ENCODE measurements at regions not wholly inside any gene's neighbourhood (a gene's known extent, or its start where the extent isn't known, plus 50 kb on each side); places are given as distances from the start of the nearest gene placed in this dataset.

- TF ChIP-seq CTCF (IDR thresholded peaks at IDR 0.05) (no peak), POLR2A (IDR thresholded peaks at IDR 0.05) (no peak)
Measured at GRCh38 chrX:39816871-39817731, 280.7 kb downstream of the BCOR start.

Data from body of pancreas (tissue), 4 donors.